ENCODE measurements at regions not wholly inside any gene's neighbourhood (a gene's known extent, or its start where the extent isn't known, plus 50 kb on each side); places are given as distances from the start of the nearest gene placed in this dataset.

DNA sequence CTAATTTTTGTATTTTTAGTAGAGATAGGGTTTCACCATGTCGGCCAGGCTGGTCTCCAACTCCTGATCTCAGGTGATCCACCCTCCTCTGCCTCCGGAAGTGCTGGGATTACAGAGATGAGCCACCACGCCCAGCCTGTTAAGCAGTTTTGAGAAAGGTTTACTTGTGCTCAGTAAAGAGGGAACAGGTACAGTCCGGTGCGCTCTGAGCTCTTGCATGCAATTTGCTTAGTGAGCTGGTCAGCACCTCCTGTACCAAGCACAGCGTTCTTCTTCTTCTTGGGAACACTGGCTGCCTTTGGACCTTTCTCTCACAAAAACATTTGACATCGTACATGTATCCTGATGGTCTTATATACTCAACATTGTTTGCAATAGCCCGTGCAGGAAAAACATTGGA lies 118.3 kb downstream of the AKR1D1 start:
- Histone ChIP-seq H3K9me3 (peaks cover 16% of the 10 kb centered on the region; the same call in 1 of the 2 replicates), H3K9ac (no peak overlapping the region), H3K4me3 (ENCODE audit: low read depth in 2 of 2, low read length in 1 of 2) (no peak overlapping the region), H4K20me1 (ENCODE audit: insufficient read depth) (no peaks in the 10 kb centered on the region), H3K27me3 (ENCODE audit: insufficient read depth) (no peaks in the 10 kb centered on the region), H3K4me2 (no peak overlapping the region), H2AFZ (ENCODE audit: low read depth) (no peak overlapping the region), H3F3A (replicated peaks; ENCODE audit: insufficient read depth) (no peaks in the 10 kb centered on the region), H3K9me2 (no peaks in the 10 kb centered on the region), H3K79me2 (ENCODE audit: insufficient read depth) (no peaks in the 10 kb centered on the region), H3K4me1 (ENCODE audit: control insufficient read depth in 1 of 2, insufficient read depth in 2 of 2, low read depth in 1 of 2, low read length in 1 of 2) (no peaks in the 10 kb centered on the region), H3K27ac (ENCODE audit: low read depth in 2 of 2, low read length in 1 of 2) (no peak overlapping the region), H3K36me3 (replicated peaks in 1 of 2; ENCODE audit: control insufficient read depth in 1 of 2, insufficient read depth in 2 of 2, low read length in 1 of 2) (no peaks in the 10 kb centered on the region)
- TF ChIP-seq TEAD4 (IDR thresholded peaks at IDR 0.05; ENCODE audit: borderline replicate concordance, insufficient read depth) (no peak), GATA2 (CRISPR knock-in tag; IDR thresholded peaks at IDR 0.05) (no peak), JUND (IDR thresholded peaks at IDR 0.05) (no peak), MEF2A (IDR thresholded peaks at IDR 0.05; ENCODE audit: borderline replicate concordance, low read depth) (no peak), RFX5 (IDR thresholded peaks at IDR 0.05; ENCODE audit: low read length) (no peak)
- TF ChIP-seq, protein P1, sequence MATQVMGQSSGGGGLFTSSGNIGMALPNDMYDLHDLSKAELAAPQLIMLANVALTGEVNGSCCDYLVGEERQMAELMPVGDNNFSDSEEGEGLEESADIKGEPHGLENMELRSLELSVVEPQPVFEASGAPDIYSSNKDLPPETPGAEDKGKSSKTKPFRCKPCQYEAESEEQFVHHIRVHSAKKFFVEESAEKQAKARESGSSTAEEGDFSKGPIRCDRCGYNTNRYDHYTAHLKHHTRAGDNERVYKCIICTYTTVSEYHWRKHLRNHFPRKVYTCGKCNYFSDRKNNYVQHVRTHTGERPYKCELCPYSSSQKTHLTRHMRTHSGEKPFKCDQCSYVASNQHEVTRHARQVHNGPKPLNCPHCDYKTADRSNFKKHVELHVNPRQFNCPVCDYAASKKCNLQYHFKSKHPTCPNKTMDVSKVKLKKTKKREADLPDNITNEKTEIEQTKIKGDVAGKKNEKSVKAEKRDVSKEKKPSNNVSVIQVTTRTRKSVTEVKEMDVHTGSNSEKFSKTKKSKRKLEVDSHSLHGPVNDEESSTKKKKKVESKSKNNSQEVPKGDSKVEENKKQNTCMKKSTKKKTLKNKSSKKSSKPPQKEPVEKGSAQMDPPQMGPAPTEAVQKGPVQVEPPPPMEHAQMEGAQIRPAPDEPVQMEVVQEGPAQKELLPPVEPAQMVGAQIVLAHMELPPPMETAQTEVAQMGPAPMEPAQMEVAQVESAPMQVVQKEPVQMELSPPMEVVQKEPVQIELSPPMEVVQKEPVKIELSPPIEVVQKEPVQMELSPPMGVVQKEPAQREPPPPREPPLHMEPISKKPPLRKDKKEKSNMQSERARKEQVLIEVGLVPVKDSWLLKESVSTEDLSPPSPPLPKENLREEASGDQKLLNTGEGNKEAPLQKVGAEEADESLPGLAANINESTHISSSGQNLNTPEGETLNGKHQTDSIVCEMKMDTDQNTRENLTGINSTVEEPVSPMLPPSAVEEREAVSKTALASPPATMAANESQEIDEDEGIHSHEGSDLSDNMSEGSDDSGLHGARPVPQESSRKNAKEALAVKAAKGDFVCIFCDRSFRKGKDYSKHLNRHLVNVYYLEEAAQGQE (IDR thresholded peaks at IDR 0.05; ENCODE audit: low read depth, low read length) = no peak
- TF ChIP-seq, protein P2, sequence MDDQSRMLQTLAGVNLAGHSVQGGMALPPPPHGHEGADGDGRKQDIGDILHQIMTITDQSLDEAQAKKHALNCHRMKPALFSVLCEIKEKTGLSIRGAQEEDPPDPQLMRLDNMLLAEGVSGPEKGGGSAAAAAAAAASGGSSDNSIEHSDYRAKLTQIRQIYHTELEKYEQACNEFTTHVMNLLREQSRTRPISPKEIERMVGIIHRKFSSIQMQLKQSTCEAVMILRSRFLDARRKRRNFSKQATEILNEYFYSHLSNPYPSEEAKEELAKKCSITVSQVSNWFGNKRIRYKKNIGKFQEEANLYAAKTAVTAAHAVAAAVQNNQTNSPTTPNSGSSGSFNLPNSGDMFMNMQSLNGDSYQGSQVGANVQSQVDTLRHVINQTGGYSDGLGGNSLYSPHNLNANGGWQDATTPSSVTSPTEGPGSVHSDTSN (IDR thresholded peaks at IDR 0.05) = no peak
- TF ChIP-seq, protein P3, sequence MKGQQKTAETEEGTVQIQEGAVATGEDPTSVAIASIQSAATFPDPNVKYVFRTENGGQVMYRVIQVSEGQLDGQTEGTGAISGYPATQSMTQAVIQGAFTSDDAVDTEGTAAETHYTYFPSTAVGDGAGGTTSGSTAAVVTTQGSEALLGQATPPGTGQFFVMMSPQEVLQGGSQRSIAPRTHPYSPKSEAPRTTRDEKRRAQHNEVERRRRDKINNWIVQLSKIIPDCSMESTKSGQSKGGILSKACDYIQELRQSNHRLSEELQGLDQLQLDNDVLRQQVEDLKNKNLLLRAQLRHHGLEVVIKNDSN (IDR thresholded peaks at IDR 0.05; ENCODE audit: borderline replicate concordance, low read depth) = no peak
- CTCF ChIA-PET = no interaction called here
- POLR2A ChIA-PET = no interaction called here
- 37% methylated on average over 8 of the region's 8 CpGs for WGBS (ENCODE audit: low lambda C conversion rate)
- no peak for DNase-seq

DNA sequence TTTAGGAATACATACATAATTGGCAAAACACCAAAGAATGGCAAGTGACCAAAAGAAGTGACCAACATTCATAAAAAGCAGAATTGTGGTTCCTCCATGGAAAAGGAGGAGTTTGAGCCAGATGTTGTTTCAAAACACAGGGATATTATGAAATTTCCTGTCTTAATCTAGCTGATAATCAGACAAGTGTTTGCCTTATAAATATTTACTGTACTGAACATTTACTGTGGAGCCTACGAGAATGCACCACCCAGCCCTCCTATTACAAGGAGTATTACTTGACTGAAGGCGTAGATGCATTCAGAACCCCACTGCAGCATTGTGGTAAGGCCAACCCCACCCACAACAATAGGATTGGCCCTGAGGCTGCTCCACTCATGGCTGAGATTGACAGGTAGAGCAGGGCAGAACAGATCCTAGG lies 118.9 kb downstream of the AKR1D1 start:
- no peak overlapping the region for H3K27ac ChIP-seq (ENCODE audit: low read depth in 2 of 2, low read length in 1 of 2)
- TF ChIP-seq ELF1 (IDR thresholded peaks at IDR 0.05) (no peak), NRF1 (IDR thresholded peaks at IDR 0.05; ENCODE audit: low read depth, low read length) (no peak), YY1 (IDR thresholded peaks at IDR 0.05; ENCODE audit: low read depth) (no peak), RXRA (IDR thresholded peaks at IDR 0.05; ENCODE audit: borderline replicate concordance, low read depth) (no peak), CHD2 (IDR thresholded peaks at IDR 0.05; ENCODE audit: low read length, partially characterized antibody) (no peak), NFIC (IDR thresholded peaks at IDR 0.05; ENCODE audit: borderline replicate concordance) (no peak), TCF12 (IDR thresholded peaks at IDR 0.05) (no peak)
- TF ChIP-seq, protein P3 (IDR thresholded peaks at IDR 0.05; ENCODE audit: borderline replicate concordance, low read depth) = no peak
- TF ChIP-seq, protein P4, sequence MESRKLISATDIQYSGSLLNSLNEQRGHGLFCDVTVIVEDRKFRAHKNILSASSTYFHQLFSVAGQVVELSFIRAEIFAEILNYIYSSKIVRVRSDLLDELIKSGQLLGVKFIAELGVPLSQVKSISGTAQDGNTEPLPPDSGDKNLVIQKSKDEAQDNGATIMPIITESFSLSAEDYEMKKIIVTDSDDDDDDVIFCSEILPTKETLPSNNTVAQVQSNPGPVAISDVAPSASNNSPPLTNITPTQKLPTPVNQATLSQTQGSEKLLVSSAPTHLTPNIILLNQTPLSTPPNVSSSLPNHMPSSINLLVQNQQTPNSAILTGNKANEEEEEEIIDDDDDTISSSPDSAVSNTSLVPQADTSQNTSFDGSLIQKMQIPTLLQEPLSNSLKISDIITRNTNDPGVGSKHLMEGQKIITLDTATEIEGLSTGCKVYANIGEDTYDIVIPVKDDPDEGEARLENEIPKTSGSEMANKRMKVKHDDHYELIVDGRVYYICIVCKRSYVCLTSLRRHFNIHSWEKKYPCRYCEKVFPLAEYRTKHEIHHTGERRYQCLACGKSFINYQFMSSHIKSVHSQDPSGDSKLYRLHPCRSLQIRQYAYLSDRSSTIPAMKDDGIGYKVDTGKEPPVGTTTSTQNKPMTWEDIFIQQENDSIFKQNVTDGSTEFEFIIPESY (IDR thresholded peaks at IDR 0.05; ENCODE audit: borderline replicate concordance, low read depth) = no peak
- TF ChIP-seq, protein P1 (IDR thresholded peaks at IDR 0.05; ENCODE audit: low read depth, low read length) = no peak
- no peaks in the 10 kb centered on the region for H3K9me2 ChIP-seq
- DNase-seq = no peak
- H3K9ac ChIP-seq = no peak overlapping the region
- no peaks in the 10 kb centered on the region for H3K79me2 ChIP-seq (ENCODE audit: insufficient read depth)
- WGBS (ENCODE audit: low lambda C conversion rate) = 12% methylated on average over 2 of the region's 2 CpGs
- H3K36me3 ChIP-seq (replicated peaks in 1 of 2; ENCODE audit: control insufficient read depth in 1 of 2, insufficient read depth in 2 of 2, low read length in 1 of 2) = no peaks in the 10 kb centered on the region
- no peaks in the 10 kb centered on the region for H3F3A ChIP-seq (replicated peaks; ENCODE audit: insufficient read depth)
- H3K4me3 ChIP-seq (ENCODE audit: low read depth in 2 of 2, low read length in 1 of 2) = no peak overlapping the region
- H2AFZ ChIP-seq (ENCODE audit: low read depth) = no peak overlapping the region
- H3K4me1 ChIP-seq (ENCODE audit: control insufficient read depth in 1 of 2, insufficient read depth in 2 of 2, low read depth in 1 of 2, low read length in 1 of 2) = no peaks in the 10 kb centered on the region
- H4K20me1 ChIP-seq (ENCODE audit: insufficient read depth) = no peaks in the 10 kb centered on the region
- ChIA-PET POLR2A (no interaction called here), CTCF (no interaction called here)
- H3K27me3 ChIP-seq (ENCODE audit: insufficient read depth) = no peaks in the 10 kb centered on the region
- no peak overlapping the region for H3K4me2 ChIP-seq
- peaks cover 16% of the 10 kb centered on the region; the same call in 1 of the 2 replicates for H3K9me3 ChIP-seq

All from SK-N-SH (cell line).